Spleen (tissue), 11 donors: ENCODE measurements at regions not wholly inside any gene's neighbourhood (a gene's known extent, or its start where the extent isn't known, plus 50 kb on each side); places are given as distances from the start of the nearest gene placed in this dataset.

ENCODE experiments used
- DNase-seq: peaks from one replicate; pipeline ENCODE4 v3.0.0-alpha.2; 2020
- H3K27ac ChIP-seq, 8 donors: fragments of 200-600 bp; sonication (generic) in 7 of 8; 1 replicate in 4 of 8; 2 replicates in 4 of 8; pipeline versions ENCODE4 v1.5.0 to v1.8.0; 2016 to 2021; ENCODE audit warnings: inconsistent platforms in 4 of 8, mild to moderate bottlenecking in 4 of 8, moderate library complexity in 1 of 8
- H3K27me3 ChIP-seq, 7 donors: fragments of 200-600 bp; sonication (generic) in 6 of 7; replicated peaks in 1 of 7; 1 replicate in 4 of 7; 2 replicates in 3 of 7; pipeline versions ENCODE4 v1.5.0 to v1.8.0; 2016 to 2021; ENCODE audit warnings: inconsistent platforms in 3 of 7, mild to moderate bottlenecking in 1 of 7
- H3K36me3 ChIP-seq, 6 donors: fragments of 200-600 bp; sonication (generic) in 5 of 6; 1 replicate in 4 of 6; 2 replicates in 2 of 6; pipeline versions ENCODE4 v1.5.0 to v1.8.0; 2016 to 2021; ENCODE audit warnings: inconsistent platforms in 2 of 6
- H3K4me1 ChIP-seq, 6 donors: fragments of 200-600 bp; sonication (generic) in 5 of 6; 1 replicate in 3 of 6; 2 replicates in 3 of 6; pipeline versions ENCODE4 v1.5.0 to v1.8.0; 2016 to 2021; ENCODE audit warnings: inconsistent platforms in 3 of 6
- H3K4me3 ChIP-seq, 8 donors: fragments of 200-600 bp; sonication (generic) in 7 of 8; 1 replicate in 4 of 8; 2 replicates in 4 of 8; pipeline versions ENCODE4 v1.5.0 to v1.8.0; 2016 to 2021; ENCODE audit warnings: inconsistent platforms in 4 of 8, mild to moderate bottlenecking in 4 of 8, moderate library complexity in 2 of 8
- H3K9me3 ChIP-seq, 8 donors: fragments of 200-600 bp; sonication (generic) in 7 of 8; 1 replicate in 4 of 8; 2 replicates in 4 of 8; pipeline versions ENCODE4 v1.5.0 to v1.8.0; 2016 to 2021; ENCODE audit warnings: inconsistent platforms in 4 of 8
- POLR2A ChIP-seq, 3 donors: fragments of 450-650 bp; IDR thresholded peaks; one replicate each; pipeline ENCODE4 v1.5.1; 2017; ENCODE audit warnings: antibody characterized with exemption in 3 of 3, mild to moderate bottlenecking in 1 of 3
- POLR2AphosphoS5 ChIP-seq, 3 donors: sonication (generic); formaldehyde crosslinking; IDR thresholded peaks; one replicate each; pipeline ENCODE4 v1.5.1; 2017; ENCODE audit warnings: antibody characterized with exemption in 3 of 3
- WGBS, 5 donors: extraction: QIAGEN DNeasy Blood & Tissue Kit in 3 of 5; methylation state at CpG; one replicate each; pipeline versions ENCODE4 v1.1.5 to v1.1.7; 2013 to 2018; 5-methylcytosine and 5-hydroxymethylcytosine counted together
- intact Hi-C: fragments of 100-400 bp; cut with DNase I; formaldehyde crosslinking; loops from one replicate; pipeline ENCODE4 v1.15.0; 2023; ENCODE audit warnings: low total_unique reads
- TF ChIP-seq, protein P1 (sequence below), 11 experiments: fragments of 200-600 bp in 7 of 11; fragments of 450-650 bp in 4 of 11; sonication (generic) in 4 of 11; IDR thresholded peaks in 8 of 11; conservative IDR thresholded peaks in 3 of 11; 1 replicate in 7 of 11; 2 replicates in 4 of 11; pipeline versions ENCODE4 v1.4.0 to v1.8.0; 2016 to 2021; ENCODE audit warnings: antibody characterized with exemption in 11 of 11, inconsistent platforms in 4 of 11, mild to moderate bottlenecking in 1 of 11
- donor health status: healthy with polysubstance abuse.
- donor health status: DM: no; HTN: no; CAD: no; lungs with moderate emphysema.
- donor health status: DM: no; HTN: no; CAD: no.
- donor health status: Bipolar disorder and iron deficiency.
- donor health status: healthy.
- donor health status: DM: no; HTN: no; CAD: no.
- donor health status: DM: yes; HTN: yes; CAD: no.

DNA sequence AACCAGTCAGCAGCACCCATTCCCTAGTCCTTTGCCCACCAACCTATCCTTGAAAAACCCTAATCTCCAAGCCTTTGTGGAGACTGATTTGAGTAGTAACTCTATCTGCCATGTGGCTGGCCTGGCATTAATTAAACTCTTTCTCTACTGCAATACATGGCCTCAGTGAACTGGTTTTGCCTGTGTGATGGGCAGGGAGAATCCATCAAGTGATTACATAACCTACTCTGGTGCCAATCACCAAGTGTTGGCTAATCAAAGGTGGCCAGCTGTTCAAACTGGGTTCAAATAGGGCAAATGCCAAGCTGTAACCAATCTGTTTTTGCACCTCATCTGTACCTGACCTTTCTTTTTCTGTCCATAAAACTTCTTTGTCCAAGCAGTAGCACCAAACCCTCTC, 139.8 kb upstream of the XPO1 start:
- Histone ChIP-seq H3K27ac (no peak overlapping the region), H3K4me3 (no peak overlapping the region), H3K27me3 (no peaks in the 10 kb centered on the region), H3K36me3 (no peaks in the 10 kb centered on the region), H3K9me3 (peaks cover 0 to 35% (median 27%) of the 10 kb centered on the region in 8 donors), H3K4me1 (no peaks in the 10 kb centered on the region)
- TF ChIP-seq, protein P1, sequence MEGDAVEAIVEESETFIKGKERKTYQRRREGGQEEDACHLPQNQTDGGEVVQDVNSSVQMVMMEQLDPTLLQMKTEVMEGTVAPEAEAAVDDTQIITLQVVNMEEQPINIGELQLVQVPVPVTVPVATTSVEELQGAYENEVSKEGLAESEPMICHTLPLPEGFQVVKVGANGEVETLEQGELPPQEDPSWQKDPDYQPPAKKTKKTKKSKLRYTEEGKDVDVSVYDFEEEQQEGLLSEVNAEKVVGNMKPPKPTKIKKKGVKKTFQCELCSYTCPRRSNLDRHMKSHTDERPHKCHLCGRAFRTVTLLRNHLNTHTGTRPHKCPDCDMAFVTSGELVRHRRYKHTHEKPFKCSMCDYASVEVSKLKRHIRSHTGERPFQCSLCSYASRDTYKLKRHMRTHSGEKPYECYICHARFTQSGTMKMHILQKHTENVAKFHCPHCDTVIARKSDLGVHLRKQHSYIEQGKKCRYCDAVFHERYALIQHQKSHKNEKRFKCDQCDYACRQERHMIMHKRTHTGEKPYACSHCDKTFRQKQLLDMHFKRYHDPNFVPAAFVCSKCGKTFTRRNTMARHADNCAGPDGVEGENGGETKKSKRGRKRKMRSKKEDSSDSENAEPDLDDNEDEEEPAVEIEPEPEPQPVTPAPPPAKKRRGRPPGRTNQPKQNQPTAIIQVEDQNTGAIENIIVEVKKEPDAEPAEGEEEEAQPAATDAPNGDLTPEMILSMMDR (IDR thresholded peaks at IDR 0.05 in 8 of 11, conservative IDR thresholded peaks at IDR 0.05 in 3 of 11), result no peak
- no peak for TF ChIP-seq POLR2AphosphoS5 (IDR thresholded peaks at IDR 0.05)
- no peak for TF ChIP-seq POLR2A (IDR thresholded peaks at IDR 0.05)
- DNase-seq, result no peak
- intact Hi-C loops, result no loop called here

DNA sequence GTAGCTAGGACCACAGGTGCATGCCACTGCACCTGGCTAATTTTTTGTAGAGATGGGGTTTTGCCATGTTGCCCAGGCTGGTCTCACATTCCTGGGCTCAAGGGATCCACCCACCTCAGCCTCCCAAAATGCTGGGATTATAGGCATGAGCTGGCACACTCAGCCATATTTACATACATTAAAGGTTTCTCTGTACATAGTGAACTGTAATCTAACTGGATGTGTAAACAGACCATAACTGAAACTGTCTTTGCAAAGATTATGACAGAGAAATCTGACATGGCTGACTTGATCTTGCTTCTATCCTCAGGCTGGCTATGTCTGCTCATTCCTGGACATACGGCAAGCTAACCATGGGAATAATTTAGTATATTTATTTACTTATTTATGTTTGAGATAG, 139.2 kb upstream of the XPO1 start:
- H3K27ac ChIP-seq, result no peak overlapping the region
- intact Hi-C loops, result no loop called here
- H3K9me3 ChIP-seq, result peaks cover 0 to 35% (median 27%) of the 10 kb centered on the region in 8 donors
- TF ChIP-seq POLR2AphosphoS5 (IDR thresholded peaks at IDR 0.05) (no peak), POLR2A (IDR thresholded peaks at IDR 0.05) (no peak)
- TF ChIP-seq, protein P1 (IDR thresholded peaks at IDR 0.05 in 8 of 11, conservative IDR thresholded peaks at IDR 0.05 in 3 of 11), result no peak
- peaks cover 0 to under 1% (median 0%) of the 10 kb centered on the region in 6 donors for H3K4me1 ChIP-seq
- no peaks in the 10 kb centered on the region for H3K36me3 ChIP-seq
- WGBS, 5 donors, result 91 to 96% (median 93%) methylated on average over 1 of the region's 1 CpG
- no peak for DNase-seq
- H3K4me3 ChIP-seq, result no peak overlapping the region
- no peaks in the 10 kb centered on the region for H3K27me3 ChIP-seq

DNA sequence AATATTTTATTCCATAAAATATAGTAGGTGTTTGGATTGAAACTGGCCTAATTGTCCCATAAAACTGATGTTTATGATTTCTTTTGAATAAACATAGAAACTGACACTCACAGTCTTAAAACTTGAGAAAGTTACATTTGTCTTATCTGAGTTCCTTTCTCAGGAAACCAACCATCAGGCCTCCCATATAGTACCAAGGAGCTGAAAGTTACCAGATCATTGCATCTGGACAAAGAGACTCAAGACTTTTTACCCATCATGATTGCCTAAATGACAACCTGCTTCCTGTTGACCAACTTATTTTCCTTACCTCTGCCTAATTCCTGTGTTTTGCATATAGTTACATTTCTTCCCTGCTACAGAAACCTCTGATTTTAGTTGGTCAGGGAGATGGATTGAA, 137.0 kb upstream of the XPO1 start:
- peaks cover 6 to 22% (median 15%) of the 10 kb centered on the region in 6 donors for H3K4me1 ChIP-seq
- H3K27me3 ChIP-seq, result no peaks in the 10 kb centered on the region
- no peak for DNase-seq
- H3K36me3 ChIP-seq, result no peaks in the 10 kb centered on the region
- intact Hi-C loops, result no loop called here
- H3K4me3 ChIP-seq, result no peak overlapping the region
- H3K9me3 ChIP-seq, result peaks cover 0 to 35% (median 27%) of the 10 kb centered on the region in 8 donors
- H3K27ac ChIP-seq, result no peak overlapping the region
- TF ChIP-seq, protein P1 (IDR thresholded peaks at IDR 0.05 in 8 of 11, conservative IDR thresholded peaks at IDR 0.05 in 3 of 11), result no peak
- TF ChIP-seq POLR2A (IDR thresholded peaks at IDR 0.05), result no peak
- TF ChIP-seq POLR2AphosphoS5 (IDR thresholded peaks at IDR 0.05), result no peak

DNA sequence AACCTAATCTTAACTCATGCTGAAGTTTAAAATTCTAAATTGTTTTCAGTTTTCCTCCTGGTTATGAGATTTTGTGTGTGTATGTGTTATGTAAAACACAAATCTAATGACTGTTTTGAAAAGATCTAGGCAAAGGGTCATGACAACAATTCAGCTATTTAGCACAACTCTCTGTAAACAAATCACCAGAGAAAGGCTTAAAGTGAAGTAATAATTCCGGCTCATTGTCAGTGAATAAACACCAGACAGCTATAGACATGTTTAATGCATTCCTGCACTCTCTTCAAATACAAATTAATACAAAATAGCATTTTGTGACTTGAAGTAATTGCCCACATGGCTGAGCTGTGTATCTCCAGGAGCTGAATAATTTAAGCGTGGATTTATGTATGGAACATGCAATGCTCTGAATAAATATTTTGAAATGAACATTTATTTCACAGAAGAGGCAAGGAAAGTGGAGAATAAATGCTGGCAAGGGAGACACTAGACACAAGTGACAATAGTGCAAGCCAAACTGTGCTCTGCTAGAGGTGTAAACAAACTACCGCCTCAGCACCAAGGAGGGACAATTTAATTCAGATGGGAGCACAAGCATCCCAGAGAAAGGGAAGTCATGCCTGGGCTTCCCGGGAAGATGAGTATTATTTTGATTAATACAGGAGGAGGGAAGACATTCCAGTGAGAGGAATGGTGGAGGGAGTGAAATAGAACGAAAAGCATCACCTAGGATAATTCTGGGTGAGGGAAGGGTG, 133.6 kb upstream of the XPO1 start:
- intact Hi-C loops, result no loop called here
- Histone ChIP-seq H3K27me3 (no peaks in the 10 kb centered on the region), H3K9me3 (peaks cover 0 to 31% (median 26%) of the 10 kb centered on the region in 8 donors), H3K4me3 (peak overlapping the region in 1 of 8 donors; percentile 42), H3K4me1 (peaks cover 6 to 23% (median 15%) of the 10 kb centered on the region in 6 donors), H3K27ac (peak overlapping the region; percentile 66 to 86 (median 79)), H3K36me3 (no peaks in the 10 kb centered on the region)
- 75 to 88% (median 83%) methylated on average over 5 of the region's 5 CpGs for WGBS, 5 donors
- no peak for DNase-seq
- TF ChIP-seq, protein P1 (IDR thresholded peaks at IDR 0.05 in 8 of 11, conservative IDR thresholded peaks at IDR 0.05 in 3 of 11), result no peak
- TF ChIP-seq POLR2AphosphoS5 (IDR thresholded peaks at IDR 0.05), result no peak
- TF ChIP-seq POLR2A (IDR thresholded peaks at IDR 0.05), result no peak
